ENCODE measurements at regions not wholly inside any gene's neighbourhood (a gene's known extent, or its start where the extent isn't known, plus 50 kb on each side); places are given as distances from the start of the nearest gene placed in this dataset.

DNA sequence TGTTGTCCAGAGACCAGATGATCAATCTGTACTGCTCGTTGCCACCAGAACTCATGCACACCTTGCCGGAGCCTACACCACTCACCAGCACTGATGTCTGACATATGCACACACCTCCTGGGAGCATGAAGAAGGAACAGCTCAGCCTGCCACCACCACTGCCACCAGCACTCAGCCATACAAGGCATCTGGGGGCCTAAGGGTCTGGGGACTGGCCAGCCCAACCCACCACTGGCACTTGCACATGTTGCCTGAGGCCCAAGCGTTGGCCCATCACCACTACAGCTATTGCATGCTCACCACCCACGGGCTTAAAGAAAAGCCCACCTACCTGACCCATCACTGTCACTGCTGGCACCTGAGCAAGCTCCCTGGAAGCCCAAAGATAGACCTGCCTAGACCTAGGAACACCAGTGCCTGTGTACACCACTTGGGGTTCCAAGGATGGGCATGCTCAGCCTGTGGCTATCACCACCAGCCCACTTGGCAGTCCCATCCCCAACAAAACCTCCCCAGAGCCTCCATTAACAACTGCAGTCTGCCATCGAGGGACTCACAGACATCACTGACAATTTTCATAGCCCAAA lies 174.3 kb upstream of the GRID2 start:
- Histone ChIP-seq H3K36me3 (ENCODE audit: insufficient read depth, low read length) (no peaks in the 10 kb centered on the region), H3K4me3 (ENCODE audit: low read length) (no peak overlapping the region), H3K4me1 (ENCODE audit: insufficient read depth, low read length) (no peaks in the 10 kb centered on the region), H3K9me3 (ENCODE audit: control insufficient read depth in 1 of 2, insufficient read depth in 1 of 2, low read length in 2 of 2) (peaks cover 9 to 19% of the 10 kb centered on the region in 2 experiments), H3K27me3 (ENCODE audit: control insufficient read depth in 1 of 2, insufficient read depth in 2 of 2, low read length in 2 of 2) (no peaks in the 10 kb centered on the region), H3K27ac (ENCODE audit: low read depth in 1 of 2, low read length in 2 of 2) (no peak overlapping the region)
- no peak overlapping the region for H3K27ac Mint-ChIP-seq
- CTCF ChIA-PET: no interaction called here
- no peak for ATAC-seq (ENCODE audit: poor library complexity)
- H3K9me3 Mint-ChIP-seq: peaks cover 17% of the 10 kb centered on the region
- TF ChIP-seq, protein P1, sequence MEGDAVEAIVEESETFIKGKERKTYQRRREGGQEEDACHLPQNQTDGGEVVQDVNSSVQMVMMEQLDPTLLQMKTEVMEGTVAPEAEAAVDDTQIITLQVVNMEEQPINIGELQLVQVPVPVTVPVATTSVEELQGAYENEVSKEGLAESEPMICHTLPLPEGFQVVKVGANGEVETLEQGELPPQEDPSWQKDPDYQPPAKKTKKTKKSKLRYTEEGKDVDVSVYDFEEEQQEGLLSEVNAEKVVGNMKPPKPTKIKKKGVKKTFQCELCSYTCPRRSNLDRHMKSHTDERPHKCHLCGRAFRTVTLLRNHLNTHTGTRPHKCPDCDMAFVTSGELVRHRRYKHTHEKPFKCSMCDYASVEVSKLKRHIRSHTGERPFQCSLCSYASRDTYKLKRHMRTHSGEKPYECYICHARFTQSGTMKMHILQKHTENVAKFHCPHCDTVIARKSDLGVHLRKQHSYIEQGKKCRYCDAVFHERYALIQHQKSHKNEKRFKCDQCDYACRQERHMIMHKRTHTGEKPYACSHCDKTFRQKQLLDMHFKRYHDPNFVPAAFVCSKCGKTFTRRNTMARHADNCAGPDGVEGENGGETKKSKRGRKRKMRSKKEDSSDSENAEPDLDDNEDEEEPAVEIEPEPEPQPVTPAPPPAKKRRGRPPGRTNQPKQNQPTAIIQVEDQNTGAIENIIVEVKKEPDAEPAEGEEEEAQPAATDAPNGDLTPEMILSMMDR (IDR thresholded peaks at IDR 0.05): no peak
- no peaks in the 10 kb centered on the region for H3K36me3 Mint-ChIP-seq (ENCODE audit: low read depth)
- intact Hi-C loops (cut with DNase I, micrococcal nuclease): no loop called here
- no peaks in the 10 kb centered on the region for H3K4me1 Mint-ChIP-seq (ENCODE audit: low read depth)
- DNase-seq: no peak
- POLR2A ChIA-PET: no interaction called here
- H3K4me3 Mint-ChIP-seq: no peak overlapping the region
- H3K27me3 Mint-ChIP-seq: no peaks in the 10 kb centered on the region

DNA sequence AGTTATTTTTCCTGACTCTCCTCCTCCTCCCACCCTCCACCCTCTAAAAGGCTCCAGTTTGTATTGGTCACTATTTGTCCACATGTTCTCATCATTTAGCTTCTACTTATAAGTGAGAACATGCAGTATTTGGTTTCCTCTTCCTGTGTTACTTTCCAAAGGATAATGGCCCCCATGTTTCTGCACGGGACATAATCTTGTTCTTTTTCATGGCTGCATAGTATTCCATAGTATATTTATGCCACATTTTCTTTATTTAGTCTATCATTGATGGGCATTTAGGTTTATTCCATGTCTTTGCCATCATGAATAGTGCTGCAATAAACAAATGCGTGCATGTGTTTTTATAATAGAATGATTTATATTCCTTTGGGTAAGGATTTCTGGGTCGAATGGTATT lies 167.3 kb upstream of the GRID2 start:
- Histone ChIP-seq H3K27ac (ENCODE audit: low read depth in 1 of 2, low read length in 2 of 2) (no peak overlapping the region), H3K27me3 (ENCODE audit: control insufficient read depth in 1 of 2, insufficient read depth in 2 of 2, low read length in 2 of 2) (no peaks in the 10 kb centered on the region), H3K4me1 (ENCODE audit: insufficient read depth, low read length) (no peaks in the 10 kb centered on the region), H3K36me3 (ENCODE audit: insufficient read depth, low read length) (no peaks in the 10 kb centered on the region), H3K9me3 (ENCODE audit: control insufficient read depth in 1 of 2, insufficient read depth in 1 of 2, low read length in 2 of 2) (peaks cover 0 to 4% of the 10 kb centered on the region in 2 experiments), H3K4me3 (ENCODE audit: low read length) (no peak overlapping the region)
- Mint-ChIP-seq H3K4me1 (ENCODE audit: low read depth) (no peaks in the 10 kb centered on the region), H3K27ac (no peak overlapping the region), H3K9me3 (peaks cover 20% of the 10 kb centered on the region), H3K27me3 (no peaks in the 10 kb centered on the region), H3K4me3 (no peak overlapping the region), H3K36me3 (ENCODE audit: low read depth) (no peaks in the 10 kb centered on the region)
- ATAC-seq (ENCODE audit: poor library complexity): no peak
- intact Hi-C loops (cut with DNase I, micrococcal nuclease): no loop called here
- no peak for DNase-seq
- ChIA-PET CTCF (no interaction called here), POLR2A (no interaction called here)
- TF ChIP-seq, protein P1 (IDR thresholded peaks at IDR 0.05): no peak

DNA sequence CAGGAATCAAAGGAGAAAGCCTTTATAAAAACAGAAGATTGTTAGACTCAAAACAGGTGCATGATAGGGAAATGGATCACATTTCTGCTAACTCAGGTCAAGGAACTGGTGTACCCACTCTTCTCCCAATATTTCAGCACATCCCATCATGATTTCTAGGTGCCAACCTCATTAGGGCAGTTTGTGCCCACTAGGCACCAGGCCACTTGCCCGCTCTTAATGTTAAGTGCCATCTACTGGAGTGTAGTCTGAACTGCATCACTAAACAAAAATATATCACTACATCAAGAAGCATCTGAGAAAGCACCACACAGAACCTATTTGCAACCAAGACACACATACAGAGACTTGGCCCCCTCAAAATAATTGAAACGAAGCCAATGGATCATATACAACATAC lies 140.4 kb upstream of the GRID2 start:
- no peak overlapping the region for H3K27ac Mint-ChIP-seq
- Histone ChIP-seq H3K36me3 (ENCODE audit: insufficient read depth, low read length) (no peaks in the 10 kb centered on the region), H3K27ac (ENCODE audit: low read depth in 1 of 2, low read length in 2 of 2) (no peak overlapping the region), H3K27me3 (ENCODE audit: control insufficient read depth in 1 of 2, insufficient read depth in 2 of 2, low read length in 2 of 2) (no peaks in the 10 kb centered on the region), H3K9me3 (ENCODE audit: control insufficient read depth in 1 of 2, insufficient read depth in 1 of 2, low read length in 2 of 2) (no peaks in the 10 kb centered on the region), H3K4me3 (ENCODE audit: low read length) (no peak overlapping the region), H3K4me1 (ENCODE audit: insufficient read depth, low read length) (no peaks in the 10 kb centered on the region)
- TF ChIP-seq, protein P1 (IDR thresholded peaks at IDR 0.05): no peak
- ATAC-seq (ENCODE audit: poor library complexity) (no peak), DNase-seq (no peak)
- CTCF ChIA-PET: no interaction called here
- no peak overlapping the region for H3K4me3 Mint-ChIP-seq
- POLR2A ChIA-PET: no interaction called here
- no peaks in the 10 kb centered on the region for H3K27me3 Mint-ChIP-seq
- no peaks in the 10 kb centered on the region for H3K4me1 Mint-ChIP-seq (ENCODE audit: low read depth)
- H3K36me3 Mint-ChIP-seq (ENCODE audit: low read depth): no peaks in the 10 kb centered on the region
- H3K9me3 Mint-ChIP-seq: peaks cover 27% of the 10 kb centered on the region
- intact Hi-C loops (cut with DNase I, micrococcal nuclease): no loop called here

All from CD4-positive, alpha-beta T cell (primary cell).